GM12878 (cell line): ENCODE measurements at regions not wholly inside any gene's neighbourhood (a gene's known extent, or its start where the extent isn't known, plus 50 kb on each side); places are given as distances from the start of the nearest gene placed in this dataset.

Experiments used
- ATF2 ChIP-seq: IDR thresholded peaks from 2 replicates; pipeline ENCODE4 v1.6.1; 2012; ENCODE audit warnings: low read length, inconsistent platforms
- ATF7 ChIP-seq: fragments of 450-650 bp; IDR thresholded peaks from 2 replicates; pipeline ENCODE4 v1.6.1; 2016; ENCODE audit warnings: low read depth, mild to moderate bottlenecking
- BMI1 ChIP-seq: fragments of 450-650 bp; IDR thresholded peaks from 2 replicates; pipeline ENCODE4 v1.6.1; 2016; ENCODE audit warnings: mild to moderate bottlenecking, moderate library complexity, borderline replicate concordance
- BRCA1 ChIP-seq: IDR thresholded peaks from 2 replicates; pipeline ENCODE4 v1.6.1; 2011; ENCODE audit warnings: low read depth, low read length, improper control_type of control experiment
- CEBPB ChIP-seq, 2 experiments: fragments of 150-350 bp in 1 of 2; IDR thresholded peaks; 2 replicates each; pipeline ENCODE4 v1.6.1; 2012 to 2014; ENCODE audit warnings: low read depth in 2 of 2, low read length in 2 of 2, borderline replicate concordance in 1 of 2, inconsistent platforms in 1 of 2
- CEBPZ ChIP-seq: fragments of 150-350 bp; IDR thresholded peaks from 2 replicates; pipeline ENCODE4 v1.6.1; 2016; ENCODE audit warnings: low read depth, low read length
- CHD2 ChIP-seq: IDR thresholded peaks from 2 replicates; pipeline ENCODE4 v1.6.1; 2011; ENCODE audit warnings: low read depth, low read length, improper control_type of control experiment, borderline replicate concordance
- CREB1 ChIP-seq: IDR thresholded peaks from 2 replicates; pipeline ENCODE4 v1.6.1; 2012; ENCODE audit warnings: low read depth, mild to moderate bottlenecking, inconsistent platforms
- HDAC6 ChIP-seq: fragments of 200-600 bp; sonication (generic); IDR thresholded peaks from one replicate; pipeline ENCODE4 v1.8.0; 2017; ENCODE audit warnings: antibody characterized with exemption; ENCODE audit not compliant: unreplicated experiment
- IRF5 ChIP-seq: fragments of 450-650 bp; IDR thresholded peaks from 2 replicates; pipeline ENCODE4 v1.6.1; 2017; ENCODE audit warnings: borderline replicate concordance
- JUNB ChIP-seq: IDR thresholded peaks from 2 replicates; pipeline ENCODE4 v1.6.1; 2016; ENCODE audit warnings: antibody characterized with exemption, mild to moderate bottlenecking
- MAX ChIP-seq: IDR thresholded peaks from 2 replicates; pipeline ENCODE4 v1.6.1; 2012; ENCODE audit warnings: low read depth, low read length, improper control_type of control experiment
- PAX5 ChIP-seq: IDR thresholded peaks from 2 replicates; pipeline ENCODE4 v1.6.1; 2011; ENCODE audit warnings: low read depth, low read length, borderline replicate concordance
- SKIL ChIP-seq: fragments of 450-650 bp; IDR thresholded peaks from 2 replicates; pipeline ENCODE4 v1.6.1; 2017; ENCODE audit warnings: mild to moderate bottlenecking, low read depth, inconsistent platforms; ENCODE audit not compliant: poor library complexity, severe bottlenecking
- SREBF1 ChIP-seq: IDR thresholded peaks from 2 replicates; pipeline ENCODE4 v1.6.1; 2012; ENCODE audit warnings: mild to moderate bottlenecking, low read length
- SUZ12 ChIP-seq: fragments of 200-600 bp; sonication (generic); IDR thresholded peaks from one replicate; pipeline ENCODE4 v1.6.1; 2018; ENCODE audit warnings: antibody characterized with exemption, mild to moderate bottlenecking; ENCODE audit not compliant: unreplicated experiment
- TAF1 ChIP-seq: IDR thresholded peaks from 2 replicates; pipeline ENCODE4 v1.6.1; 2011; ENCODE audit warnings: mild to moderate bottlenecking, low read depth, low read length, borderline replicate concordance
- TARDBP ChIP-seq: IDR thresholded peaks from 2 replicates; pipeline ENCODE4 v1.6.1; 2016; ENCODE audit warnings: borderline replicate concordance
- ZBTB33 ChIP-seq: fragments of 450-650 bp; IDR thresholded peaks from 2 replicates; pipeline ENCODE4 v1.6.1; 2017; ENCODE audit warnings: mild to moderate bottlenecking
- ZNF207 ChIP-seq: fragments of 450-650 bp; IDR thresholded peaks from 2 replicates; pipeline ENCODE4 v1.6.1; 2014; ENCODE audit warnings: antibody characterized with exemption, mild to moderate bottlenecking, borderline replicate concordance
- ZNF384 ChIP-seq: IDR thresholded peaks from 2 replicates; pipeline ENCODE4 v1.6.1; 2012; ENCODE audit warnings: low read depth, mild to moderate bottlenecking, low read length, improper control_type of control experiment, borderline replicate concordance

- no peak for TF ChIP-seq SKIL
- no peak for TF ChIP-seq TARDBP
- peak; percentile 30; the same call in 1 of the 2 replicates for TF ChIP-seq TAF1
- no peak for TF ChIP-seq BRCA1
- TF ChIP-seq JUNB: peak; percentile 29; the same call in 1 of the 2 replicates
- TF ChIP-seq ZNF207: no peak
- no peak for TF ChIP-seq CREB1
- TF ChIP-seq CEBPB (IDR thresholded peaks at IDR 0.05; ENCODE audit: borderline replicate concordance in 1 of 2, low read depth in 2 of 2, low read length in 2 of 2): peak in 1 of 2 experiments; percentile 4; a peak in 1 of 4 replicates
- TF ChIP-seq HDAC6: no peak
- peak; percentile 32; the same call in 1 of the 2 replicates for TF ChIP-seq PAX5
- no peak for TF ChIP-seq IRF5
- TF ChIP-seq ATF2: no peak; the same call in 1 of the 2 replicates
- no peak for TF ChIP-seq SREBF1
- no peak for TF ChIP-seq BMI1
- no peak for TF ChIP-seq CHD2
- no peak for TF ChIP-seq CEBPZ
- no peak for TF ChIP-seq SUZ12
- TF ChIP-seq MAX: no peak
- no peak for TF ChIP-seq ATF7
- no peak for TF ChIP-seq ZBTB33
- TF ChIP-seq ZNF384: no peak
Measured at GRCh38 chr10:30705101-30705624, 75.6 kb upstream of the LYZL2 start (continued).
